ENCODE measurements at regions not wholly inside any gene's neighbourhood (a gene's known extent, or its start where the extent isn't known, plus 50 kb on each side); places are given as distances from the start of the nearest gene placed in this dataset.

DNA sequence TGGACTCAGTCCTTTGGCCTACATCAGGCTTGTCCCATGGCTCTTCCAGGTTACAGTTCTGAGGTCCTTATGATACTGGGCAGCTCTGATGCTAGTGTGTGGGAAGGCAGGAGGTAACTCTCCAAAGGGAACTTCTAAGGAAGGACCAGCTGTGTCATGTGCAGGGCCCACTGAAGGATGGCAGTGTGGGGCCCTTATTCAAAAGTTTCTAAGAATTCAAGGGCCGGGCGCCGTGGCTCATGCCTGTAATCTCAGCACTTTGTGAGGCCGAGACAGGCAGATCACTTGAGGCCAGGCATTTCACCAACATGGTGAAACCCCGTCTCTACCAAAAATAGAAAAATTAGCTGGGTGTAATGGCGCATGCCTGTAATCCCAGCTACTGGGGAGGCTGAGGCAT is 254.2 kb upstream of the HABP2 start:
- TF ChIP-seq, protein P1, sequence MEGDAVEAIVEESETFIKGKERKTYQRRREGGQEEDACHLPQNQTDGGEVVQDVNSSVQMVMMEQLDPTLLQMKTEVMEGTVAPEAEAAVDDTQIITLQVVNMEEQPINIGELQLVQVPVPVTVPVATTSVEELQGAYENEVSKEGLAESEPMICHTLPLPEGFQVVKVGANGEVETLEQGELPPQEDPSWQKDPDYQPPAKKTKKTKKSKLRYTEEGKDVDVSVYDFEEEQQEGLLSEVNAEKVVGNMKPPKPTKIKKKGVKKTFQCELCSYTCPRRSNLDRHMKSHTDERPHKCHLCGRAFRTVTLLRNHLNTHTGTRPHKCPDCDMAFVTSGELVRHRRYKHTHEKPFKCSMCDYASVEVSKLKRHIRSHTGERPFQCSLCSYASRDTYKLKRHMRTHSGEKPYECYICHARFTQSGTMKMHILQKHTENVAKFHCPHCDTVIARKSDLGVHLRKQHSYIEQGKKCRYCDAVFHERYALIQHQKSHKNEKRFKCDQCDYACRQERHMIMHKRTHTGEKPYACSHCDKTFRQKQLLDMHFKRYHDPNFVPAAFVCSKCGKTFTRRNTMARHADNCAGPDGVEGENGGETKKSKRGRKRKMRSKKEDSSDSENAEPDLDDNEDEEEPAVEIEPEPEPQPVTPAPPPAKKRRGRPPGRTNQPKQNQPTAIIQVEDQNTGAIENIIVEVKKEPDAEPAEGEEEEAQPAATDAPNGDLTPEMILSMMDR (IDR thresholded peaks at IDR 0.05; ENCODE audit: poor library complexity, severe bottlenecking): no peak
- TF ChIP-seq EZH2 (IDR thresholded peaks at IDR 0.05; ENCODE audit: borderline replicate concordance, insufficient read depth, low read length, poor library complexity, severe bottlenecking): no peak
